ENCODE measurements at regions not wholly inside any gene's neighbourhood (a gene's known extent, or its start where the extent isn't known, plus 50 kb on each side); places are given as distances from the start of the nearest gene placed in this dataset.

- Histone ChIP-seq H3K4me2 (ENCODE audit: insufficient read depth, insufficient read length, low read length) (no peak overlapping the region), H2AK5ac (ENCODE audit: insufficient read length, low read length) (no peak overlapping the region), H4K8ac (replicated peaks; ENCODE audit: insufficient read length, low read depth, low read length) (no peak overlapping the region), H4K91ac (ENCODE audit: insufficient read length, low read depth, low read length) (no peak overlapping the region), H3K79me1 (ENCODE audit: insufficient read depth, low read depth, low read length, poor library complexity, severe bottlenecking) (no peaks in the 10 kb centered on the region), H3K4ac (ENCODE audit: low read depth, low read length) (no peak overlapping the region), H3K9ac (ENCODE audit: extremely low read depth, insufficient read length, low read length) (no peak overlapping the region), H2BK5ac (ENCODE audit: insufficient read length, low read length) (no peak overlapping the region), H4K20me1 (ENCODE audit: control insufficient read depth, insufficient read depth, insufficient read length) (no peaks in the 10 kb centered on the region), H3K18ac (ENCODE audit: insufficient read length, low read depth, low read length) (no peak overlapping the region), H3K14ac (ENCODE audit: insufficient read depth, low read length) (no peak overlapping the region), H3K27me3 (ENCODE audit: insufficient read depth, low read length) (no peaks in the 10 kb centered on the region), H3K27ac (ENCODE audit: insufficient read length, low read depth, low read length) (no peak overlapping the region), H2BK120ac (ENCODE audit: low read depth, low read length, poor library complexity, severe bottlenecking) (no peak overlapping the region), H3K56ac (ENCODE audit: insufficient read length, low read depth, low read length) (no peak overlapping the region), H2BK20ac (ENCODE audit: low read depth, low read length, poor library complexity, severe bottlenecking) (no peak overlapping the region), H3K79me2 (ENCODE audit: insufficient read depth, low read length) (no peaks in the 10 kb centered on the region), H2BK15ac (ENCODE audit: low read depth, low read length) (no peak overlapping the region), H3K4me1 (ENCODE audit: insufficient read depth, low read length) (no peaks in the 10 kb centered on the region), H3K23ac (ENCODE audit: insufficient read length, low read depth, low read length) (no peak overlapping the region), H3T11ph (ENCODE audit: low read length) (no peak overlapping the region), H3K23me2 (ENCODE audit: insufficient read length, low read depth, low read length, poor library complexity, severe bottlenecking) (no peaks in the 10 kb centered on the region), H4K5ac (ENCODE audit: insufficient read length, low read depth, low read length) (no peak overlapping the region), H2AFZ (ENCODE audit: low read length) (no peak overlapping the region), H3K9me3 (ENCODE audit: control insufficient read depth, low read depth, low read length) (no peaks in the 10 kb centered on the region), H2BK12ac (ENCODE audit: insufficient read length, low read depth, low read length) (no peak overlapping the region)
- Mint-ChIP-seq H3K4me3 (no peak overlapping the region), H3K9me3 (no peaks in the 10 kb centered on the region; a peak in 1 of 5 replicates), H3K27ac (no peak overlapping the region), H3K4me1 (peaks cover 2 to 10% of the 10 kb centered on the region in 2 experiments; a peak in 1 of 4 replicates), H3K36me3 (ENCODE audit: insufficient read depth in 1 of 3, low read depth in 3 of 3) (no peaks in the 10 kb centered on the region), H3K27me3 (ENCODE audit: low read depth) (peaks cover 9% of the 10 kb centered on the region)
- WGBS (ENCODE audit: extremely low coverage, insufficient read length, low lambda C conversion rate): no CpG with 5 or more reads among the region's 8 CpGs
- no peak for TF ChIP-seq CTCF (conservative IDR thresholded peaks at IDR 0.05)
- DNase-seq: no peak
Observed at GRCh38 chr10:123557366-123558108, 108.6 kb upstream of the GPR26 start.

Data from H9 (cell line).